HepG2 (cell line): ENCODE measurements at regions not wholly inside any gene's neighbourhood (a gene's known extent, or its start where the extent isn't known, plus 50 kb on each side); places are given as distances from the start of the nearest gene placed in this dataset.

Experiments
- ATAC-seq: fragments of 200-7000 bp; cut with Tn5 transposase; 3 replicates; pipeline ENCODE4 v1.9.1; 2020; ENCODE audit warnings: mild to moderate bottlenecking, moderate library complexity
- BruUV-seq: library from RNA; stranded (reverse); fragments of 400-500 nt; replicated peaks from 2 replicates; lab custom pipeline; 2021; lab: Mats Ljungman, UMichigan
- CTCF ChIA-PET: fragments of 300-600 bp; formaldehyde crosslinking; extraction: SDS; loops from one replicate; lab custom pipeline; 2021; ENCODE audit warnings: low total read pairs, inconsistent platforms, low intra/inter-chr PET ratio; lab: Yijun Ruan, JAX
- POLR2A ChIA-PET: fragments of 350-600 bp; sonication (Branson Sonifier 250); formaldehyde crosslinking; loops from one replicate; lab custom pipeline; 2020; ENCODE audit warnings: antibody characterized with exemption, inconsistent platforms; lab: Yijun Ruan, JAX
- DNase-seq: peaks from one replicate; pipeline ENCODE4 v3.0.0-alpha.2; 2015; ENCODE audit warnings: low spot score
- FAIRE-seq: peaks from 3 replicates; lab custom pipeline; 2011; peaks lifted over from hg19 to GRCh38; lab: Jason Lieb, UNC
- H2AFZ ChIP-seq: one replicate; pipeline ENCODE4 v1.6.1; 2011; ENCODE audit warnings: low read length, inconsistent platforms
- H3K27ac ChIP-seq: fragments of 300-600 bp; 3 replicates; pipeline ENCODE4 v1.8.0; 2011; ENCODE audit warnings: mixed run types, mild to moderate bottlenecking, mixed read lengths, low read length, inconsistent platforms; ENCODE audit not compliant: insufficient read depth; ENCODE audit errors: extremely low read length
- H3K27me3 ChIP-seq, 2 experiments: fragments of 200-600 bp in 1 of 2; 2 replicates in 1 of 2; 3 replicates in 1 of 2; pipeline versions ENCODE4 v1.6.0 to v1.8.0; 2011; ENCODE audit warnings: low read length in 2 of 2, mild to moderate bottlenecking in 2 of 2, moderate library complexity in 2 of 2, inconsistent platforms in 1 of 2; ENCODE audit not compliant: insufficient read depth in 2 of 2, control insufficient read depth in 1 of 2
- H3K36me3 ChIP-seq, 2 experiments: fragments of 200-600 bp in 1 of 2; replicated peaks in 1 of 2; 2 replicates in 1 of 2; 3 replicates in 1 of 2; pipeline versions ENCODE4 v1.5.1 to v1.8.0; 2011; ENCODE audit warnings: low read length in 2 of 2, inconsistent platforms in 1 of 2; ENCODE audit not compliant: insufficient read depth in 2 of 2, control insufficient read depth in 1 of 2
- H3K4me1 ChIP-seq: 2 replicates; pipeline ENCODE4 v1.5.1; 2012; ENCODE audit warnings: low read length, inconsistent platforms; ENCODE audit not compliant: insufficient read depth
- H3K4me2 ChIP-seq: 2 replicates; pipeline ENCODE4 v1.6.0; 2011; ENCODE audit warnings: low read depth, low read length, inconsistent platforms
- H3K4me3 ChIP-seq, 3 experiments: fragments of 200-600 bp in 1 of 3; sonication (generic), shearing (Covaris generic) in 1 of 3; replicated peaks in 1 of 3; 2 replicates each; pipeline ENCODE4 v1.5.1; 2011 to 2016; ENCODE audit warnings: low read length in 3 of 3, inconsistent platforms in 2 of 3, low read depth in 2 of 3, mild to moderate bottlenecking in 2 of 3, control low read depth in 1 of 3, mixed read lengths in 1 of 3; ENCODE audit not compliant: insufficient read depth in 1 of 3
- H3K79me2 ChIP-seq: one replicate; pipeline ENCODE4 v1.6.1; 2011; ENCODE audit warnings: low read length, inconsistent platforms; ENCODE audit not compliant: insufficient read depth
- H3K9ac ChIP-seq: 2 replicates; pipeline ENCODE4 v1.6.0; 2011; ENCODE audit warnings: mild to moderate bottlenecking, low read depth, low read length, inconsistent platforms; ENCODE audit not compliant: insufficient read depth
- H3K9me3 ChIP-seq: 2 replicates; pipeline ENCODE4 v1.5.1; 2012; ENCODE audit warnings: mild to moderate bottlenecking, low read length
- H4K20me1 ChIP-seq: 2 replicates; pipeline ENCODE4 v1.6.0; 2011; ENCODE audit warnings: inconsistent platforms, mild to moderate bottlenecking, low read length, moderate library complexity; ENCODE audit not compliant: insufficient read depth
- ARID5B ChIP-seq: IDR thresholded peaks from 2 replicates; pipeline ENCODE4 v1.4.0; 2020; ENCODE audit warnings: mild to moderate bottlenecking, missing genetic modification reagents
- ASH2L ChIP-seq: fragments of 300-600, 200-600 bp; sonication (generic); IDR thresholded peaks from 2 replicates; pipeline ENCODE4 v1.7.0; 2017; ENCODE audit warnings: low read depth, mild to moderate bottlenecking, moderate library complexity, mixed read lengths, low read length; ENCODE audit not compliant: insufficient read length
- DDIT3 ChIP-seq: sonication (generic); formaldehyde crosslinking; IDR thresholded peaks from 2 replicates; pipeline ENCODE4 v1.4.0; 2020; ENCODE audit warnings: mild to moderate bottlenecking, missing genetic modification reagents
- DMAP1 ChIP-seq: IDR thresholded peaks from 2 replicates; pipeline ENCODE4 v1.6.1; 2016
- GRHL1 ChIP-seq: sonication (generic); formaldehyde crosslinking; conservative IDR thresholded peaks from 2 replicates; pipeline ENCODE4 v1.8.0; 2022; ENCODE audit warnings: missing genetic modification reagents
- KDM2A ChIP-seq: sonication (generic); formaldehyde crosslinking; IDR thresholded peaks from 2 replicates; pipeline ENCODE4 v1.4.0; 2020; ENCODE audit warnings: low read depth, missing genetic modification reagents, borderline replicate concordance
- KDM5A ChIP-seq: fragments of 200-600 bp; sonication (generic); IDR thresholded peaks from 2 replicates; pipeline ENCODE4 v1.7.0; 2018; ENCODE audit warnings: antibody characterized with exemption, mild to moderate bottlenecking, low read length, borderline replicate concordance
- NONO ChIP-seq, 2 experiments: fragments of 450-650 bp in 1 of 2; sonication (generic) in 1 of 2; formaldehyde crosslinking in 1 of 2; IDR thresholded peaks in 1 of 2; conservative IDR thresholded peaks in 1 of 2; 2 replicates each; pipeline versions ENCODE4 v1.6.1 to v1.8.0; 2017 to 2022; ENCODE audit warnings: mild to moderate bottlenecking in 1 of 2, missing genetic modification reagents in 1 of 2, moderate library complexity in 1 of 2
- NR2F2 ChIP-seq: IDR thresholded peaks from 2 replicates; pipeline ENCODE4 v1.6.1; 2012; ENCODE audit warnings: low read depth, inconsistent platforms, borderline replicate concordance
- TCF12 ChIP-seq, 2 experiments: fragments of 450-650 bp in 1 of 2; sonication (generic) in 1 of 2; formaldehyde crosslinking in 1 of 2; IDR thresholded peaks; 2 replicates each; pipeline versions ENCODE4 v1.6.1 to v1.8.0; 2017 to 2022; ENCODE audit warnings: antibody characterized with exemption in 1 of 2, mild to moderate bottlenecking in 1 of 2, missing genetic modification reagents in 1 of 2, moderate library complexity in 1 of 2
- ZBTB43 ChIP-seq: sonication (generic); formaldehyde crosslinking; conservative IDR thresholded peaks from 2 replicates; pipeline ENCODE4 v1.4.0; 2020; ENCODE audit warnings: missing genetic modification reagents
- ZNF224 ChIP-seq: sonication (generic); formaldehyde crosslinking; IDR thresholded peaks from 2 replicates; pipeline ENCODE4 v1.5.0; 2020; ENCODE audit warnings: mild to moderate bottlenecking, missing genetic modification reagents
- ZNF567 ChIP-seq: sonication (generic); formaldehyde crosslinking; IDR thresholded peaks from 2 replicates; pipeline ENCODE4 v1.8.1; 2023; ENCODE audit warnings: mild to moderate bottlenecking, missing genetic modification reagents, borderline replicate concordance
- ZNF644 ChIP-seq: IDR thresholded peaks from 2 replicates; pipeline ENCODE4 v1.6.1; 2016; ENCODE audit warnings: low read depth
- ZNF775 ChIP-seq: sonication (generic); formaldehyde crosslinking; IDR thresholded peaks from 2 replicates; pipeline ENCODE4 v1.4.0; 2020; ENCODE audit warnings: missing genetic modification reagents, mild to moderate bottlenecking, moderate library complexity, borderline replicate concordance
- ZSCAN12 ChIP-seq: sonication (generic); formaldehyde crosslinking; IDR thresholded peaks from 2 replicates; pipeline ENCODE4 v1.9.0; 2021; ENCODE audit warnings: mild to moderate bottlenecking, missing genetic modification reagents
- WGBS: methylation state at CpG from one replicate; pipeline ENCODE4 v1.1.6; 2017; ENCODE audit warnings: low lambda C conversion rate; 5-methylcytosine and 5-hydroxymethylcytosine counted together
- in situ Hi-C: cut with HindIII; loops from 2 replicates; pipeline ENCODE4 v1.10.0; 2017; ENCODE audit warnings: low pct_unique_long_range_greater_than_20kb; ENCODE audit not compliant: extremely low pct_ligation_motif_present
- intact Hi-C: fragments of 100-400 bp; cut with micrococcal nuclease; formaldehyde crosslinking; loops from one replicate; pipeline ENCODE4 v1.10.0; 2022; ENCODE audit not compliant: unreplicated experiment

DNA sequence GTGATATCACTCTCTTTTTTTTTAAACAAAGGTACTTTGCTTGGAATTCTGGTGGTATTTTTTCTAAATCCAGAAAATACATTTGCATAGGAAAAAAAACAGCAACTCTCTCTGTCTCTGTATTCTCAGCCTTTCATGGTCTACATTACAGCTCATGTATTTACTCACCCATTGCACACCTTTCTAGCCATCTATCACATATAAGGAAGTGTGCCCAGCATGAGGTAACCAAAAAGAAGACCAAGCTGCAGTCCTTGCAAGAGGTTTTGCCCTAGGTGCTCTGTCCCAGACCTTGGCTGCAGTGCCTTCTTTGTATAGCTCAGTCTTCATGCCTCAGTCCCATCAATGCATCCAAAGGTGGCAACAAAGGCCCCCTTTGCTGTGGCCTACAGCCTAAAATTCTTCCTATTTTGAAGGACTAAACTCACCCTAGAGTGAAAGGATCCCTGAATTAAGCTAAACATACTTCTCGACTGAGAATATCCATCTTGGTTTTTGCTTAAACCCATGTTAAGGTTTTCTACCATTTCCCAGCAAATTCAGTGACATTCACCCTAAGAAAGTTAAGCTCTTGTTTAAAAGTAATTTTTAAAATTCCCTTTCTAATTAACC lies 446.4 kb downstream of the KIF4B start:
- Histone ChIP-seq H4K20me1 (no peaks in the 10 kb centered on the region), H3K4me3 (peak overlapping the region in 1 of 3 experiments; percentile 19; a peak in 1 of 6 replicates), H3K79me2 (no peaks in the 10 kb centered on the region), H3K27me3 (no peaks in the 10 kb centered on the region), H3K4me1 (peaks cover 66% of the 10 kb centered on the region), H3K9me3 (no peaks in the 10 kb centered on the region), H2AFZ (peak overlapping the region; percentile 42), H3K9ac (peak overlapping the region; percentile 55; the same call in 1 of the 2 replicates), H3K4me2 (peak overlapping the region; percentile 69), H3K27ac (peak overlapping the region; percentile 91), H3K36me3 (no peaks in the 10 kb centered on the region)
- intact Hi-C loops, result loop anchor here (1.0 kb wide), 2 partner anchors 48 to 54 kb away; no protein-coding TSS in a partner anchor
- DNase-seq (peak; percentile 12), FAIRE-seq (no peak), ATAC-seq (peak; percentile 73)
- 0% methylated on average over 1 of the region's 1 CpG for WGBS
- POLR2A ChIA-PET, result interaction anchor here (2.2 kb wide), 1 partner anchor 54 kb away, joined by 13 read pairs; no protein-coding TSS in a partner anchor
- BruUV-seq, result no TSS peak
- in situ Hi-C loops, result no loop called here
- CTCF ChIA-PET, result no interaction called here
- TF ChIP-seq ASH2L, result peak; percentile 96
- 0 out of 2 replicates have a peak, but pooled peaks have one; percentile 24 for TF ChIP-seq ZNF644 (CRISPR knock-in tag)
- TF ChIP-seq ZSCAN12 (CRISPR knock-in tag), result no peak
- TF ChIP-seq DDIT3 (CRISPR knock-in tag), result no peak
- no peak for TF ChIP-seq KDM5A
- TF ChIP-seq DMAP1 (CRISPR knock-in tag), result 0 out of 2 replicates have a peak, but pooled peaks have one; percentile 22
- 0 out of 2 replicates have a peak, but pooled peaks have one; percentile 7 for TF ChIP-seq ZBTB43 (CRISPR knock-in tag)
- TF ChIP-seq TCF12 (IDR thresholded peaks at IDR 0.05), result no peak
- TF ChIP-seq TCF12 (CRISPR knock-in tag; IDR thresholded peaks at IDR 0.05), result no peak
- TF ChIP-seq KDM2A (CRISPR knock-in tag), result no peak
- TF ChIP-seq ZNF567 (CRISPR knock-in tag), result no peak
- no peak for TF ChIP-seq ZNF224 (CRISPR knock-in tag)
- no peak for TF ChIP-seq NR2F2
- 0 out of 2 replicates have a peak, but pooled peaks have one; percentile 83 for TF ChIP-seq ZNF775
- TF ChIP-seq NONO (IDR thresholded peaks at IDR 0.05), result no peak
- TF ChIP-seq NONO (CRISPR knock-in tag; conservative IDR thresholded peaks at IDR 0.05), result 0 out of 2 replicates have a peak, but pooled peaks have one; percentile 50
- TF ChIP-seq ARID5B (CRISPR knock-in tag), result no peak
- no peak for TF ChIP-seq GRHL1
